ENCODE measurements at regions not wholly inside any gene's neighbourhood (a gene's known extent, or its start where the extent isn't known, plus 50 kb on each side); places are given as distances from the start of the nearest gene placed in this dataset.

GRCh38 chr4:129738175-129738574 is 642.2 kb downstream of the C4orf33 start:
- H3K4me2 ChIP-seq (ENCODE audit: extremely low read depth, insufficient read depth, low read length): no peak overlapping the region
- H3K27me3 ChIP-seq (ENCODE audit: control insufficient read depth, insufficient read depth, low read length): no peaks in the 10 kb centered on the region
- no peaks in the 10 kb centered on the region for H3K79me2 ChIP-seq (ENCODE audit: control insufficient read depth, insufficient read depth, low read length)
- no peaks in the 10 kb centered on the region for H3K36me3 ChIP-seq (ENCODE audit: control insufficient read depth, insufficient read depth, low read length)
- no peaks in the 10 kb centered on the region for H4K20me1 ChIP-seq (ENCODE audit: control insufficient read depth, extremely low read depth, insufficient read depth, low read length)
- no peak for DNase-seq (ENCODE audit: low read depth in 2 of 2)
- no peak overlapping the region for H3K9ac ChIP-seq (ENCODE audit: insufficient read depth, low read length)
- H2AFZ ChIP-seq (ENCODE audit: low read length): no peak overlapping the region
- H3K9me3 ChIP-seq (ENCODE audit: control insufficient read depth, insufficient read depth, low read depth, low read length): no peaks in the 10 kb centered on the region
- TF ChIP-seq EZH2 (IDR thresholded peaks at IDR 0.05; ENCODE audit: low read length, missing control alignments) (no peak), CTCF (conservative IDR thresholded peaks at IDR 0.05 in 1 of 2, IDR thresholded peaks at IDR 0.05 in 1 of 2; ENCODE audit: low read depth in 1 of 2, low read length in 2 of 2) (no peak)
- H3K4me3 ChIP-seq (replicated peaks in 1 of 4; ENCODE audit: control extremely low read depth in 1 of 4, insufficient read depth in 1 of 4, low read depth in 3 of 4, low read length in 4 of 4): no peak overlapping the region
- no peaks in the 10 kb centered on the region for H3K4me1 ChIP-seq (ENCODE audit: control insufficient read depth, extremely low read depth, insufficient read depth, low read length)
- H3K27ac ChIP-seq (ENCODE audit: insufficient read depth, low read length): no peak overlapping the region

- Histone ChIP-seq H3K4me1 (ENCODE audit: control insufficient read depth, extremely low read depth, insufficient read depth, low read length) (no peaks in the 10 kb centered on the region), H3K36me3 (ENCODE audit: control insufficient read depth, insufficient read depth, low read length) (no peaks in the 10 kb centered on the region), H3K27ac (ENCODE audit: insufficient read depth, low read length) (no peak overlapping the region), H3K79me2 (ENCODE audit: control insufficient read depth, insufficient read depth, low read length) (no peaks in the 10 kb centered on the region), H3K4me2 (ENCODE audit: extremely low read depth, insufficient read depth, low read length) (no peak overlapping the region), H2AFZ (ENCODE audit: low read length) (no peak overlapping the region), H3K9ac (ENCODE audit: insufficient read depth, low read length) (no peak overlapping the region), H4K20me1 (ENCODE audit: control insufficient read depth, extremely low read depth, insufficient read depth, low read length) (no peaks in the 10 kb centered on the region), H3K27me3 (ENCODE audit: control insufficient read depth, insufficient read depth, low read length) (no peaks in the 10 kb centered on the region), H3K9me3 (ENCODE audit: control insufficient read depth, insufficient read depth, low read depth, low read length) (no peaks in the 10 kb centered on the region), H3K4me3 (replicated peaks in 1 of 4; ENCODE audit: control extremely low read depth in 1 of 4, insufficient read depth in 1 of 4, low read depth in 3 of 4, low read length in 4 of 4) (no peak overlapping the region)
- TF ChIP-seq CTCF (conservative IDR thresholded peaks at IDR 0.05 in 1 of 2, IDR thresholded peaks at IDR 0.05 in 1 of 2; ENCODE audit: low read depth in 1 of 2, low read length in 2 of 2): no peak
- no peak for TF ChIP-seq EZH2 (IDR thresholded peaks at IDR 0.05; ENCODE audit: low read length, missing control alignments)
- no peak for DNase-seq (ENCODE audit: low read depth in 2 of 2)
Observed at GRCh38 chr4:129747756-129748155, 651.8 kb downstream of the C4orf33 start.

GRCh38 chr4:129748991-129749390 is 653.0 kb downstream of the C4orf33 start:
- Histone ChIP-seq H3K4me2 (ENCODE audit: extremely low read depth, insufficient read depth, low read length) (no peak overlapping the region), H3K27ac (ENCODE audit: insufficient read depth, low read length) (no peak overlapping the region), H4K20me1 (ENCODE audit: control insufficient read depth, extremely low read depth, insufficient read depth, low read length) (no peaks in the 10 kb centered on the region), H3K9ac (ENCODE audit: insufficient read depth, low read length) (no peak overlapping the region), H3K4me3 (replicated peaks in 1 of 4; ENCODE audit: control extremely low read depth in 1 of 4, insufficient read depth in 1 of 4, low read depth in 3 of 4, low read length in 4 of 4) (no peak overlapping the region), H3K36me3 (ENCODE audit: control insufficient read depth, insufficient read depth, low read length) (no peaks in the 10 kb centered on the region), H2AFZ (ENCODE audit: low read length) (no peak overlapping the region), H3K9me3 (ENCODE audit: control insufficient read depth, insufficient read depth, low read depth, low read length) (no peaks in the 10 kb centered on the region), H3K79me2 (ENCODE audit: control insufficient read depth, insufficient read depth, low read length) (no peaks in the 10 kb centered on the region), H3K4me1 (ENCODE audit: control insufficient read depth, extremely low read depth, insufficient read depth, low read length) (no peaks in the 10 kb centered on the region), H3K27me3 (ENCODE audit: control insufficient read depth, insufficient read depth, low read length) (no peaks in the 10 kb centered on the region)
- DNase-seq (ENCODE audit: low read depth in 2 of 2): no peak
- TF ChIP-seq EZH2 (IDR thresholded peaks at IDR 0.05; ENCODE audit: low read length, missing control alignments) (no peak), CTCF (conservative IDR thresholded peaks at IDR 0.05 in 1 of 2, IDR thresholded peaks at IDR 0.05 in 1 of 2; ENCODE audit: low read depth in 1 of 2, low read length in 2 of 2) (no peak)

Measured in fibroblast of lung (primary cell).